ENCODE measurements at regions not wholly inside any gene's neighbourhood (a gene's known extent, or its start where the extent isn't known, plus 50 kb on each side); places are given as distances from the start of the nearest gene placed in this dataset.

DNA sequence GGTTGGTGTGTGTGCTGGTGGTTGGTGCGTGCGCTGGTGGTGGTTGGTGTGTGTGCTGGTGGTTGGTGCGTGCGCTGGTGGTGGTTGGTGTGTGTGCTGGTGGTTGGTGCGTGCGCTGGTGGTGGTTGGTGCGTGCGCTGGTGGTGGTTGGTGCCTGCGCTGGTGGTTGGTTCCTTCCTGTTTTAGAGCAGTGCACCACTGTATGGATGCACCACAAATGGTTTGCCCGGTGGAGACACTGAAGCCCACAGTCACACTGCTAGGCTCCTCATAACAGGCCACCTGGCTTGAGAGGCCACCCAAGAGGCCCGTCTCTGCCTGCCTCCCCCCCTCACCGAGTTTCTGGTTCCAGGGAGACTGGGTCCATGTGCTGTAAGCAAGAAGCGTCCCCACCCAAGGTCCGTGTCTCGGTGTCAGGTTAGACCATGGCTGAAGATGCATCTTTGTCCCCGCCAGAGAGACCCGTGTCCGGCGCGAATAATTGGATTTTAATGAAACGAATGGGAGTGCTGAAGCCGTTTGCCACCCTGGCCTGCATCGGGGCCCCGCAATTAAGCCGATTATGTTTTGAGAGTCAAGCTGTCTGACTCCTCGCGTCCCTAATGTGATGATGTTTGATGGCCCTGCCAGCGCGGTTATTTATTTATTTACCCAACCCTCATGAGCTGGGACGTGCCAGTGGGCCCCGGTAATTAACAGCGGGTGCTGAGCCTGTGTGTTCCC is 161.3 kb upstream of the GSE1 start:
- no peaks in the 10 kb centered on the region for H3K79me2 ChIP-seq (ENCODE audit: control insufficient read depth, insufficient read depth, low read length)
- no peak overlapping the region for H3K4me3 ChIP-seq (ENCODE audit: low read length)
- no peak overlapping the region for H3K18ac ChIP-seq (ENCODE audit: low read length)
- H2BK120ac ChIP-seq (ENCODE audit: low read depth, low read length): no peak overlapping the region
- no peaks in the 10 kb centered on the region for H3K4me1 ChIP-seq (ENCODE audit: control insufficient read depth, low read depth, low read length)
- H2BK15ac ChIP-seq (replicated peaks; ENCODE audit: low read depth): no peak overlapping the region
- H3K9ac ChIP-seq (ENCODE audit: low read length): no peak overlapping the region
- DNase-seq: no peak
- WGBS (ENCODE audit: extremely low coverage, insufficient coverage, low lambda C conversion rate): no CpG with 5 or more reads among the region's 32 CpGs
- H3K27me3 ChIP-seq (ENCODE audit: insufficient read depth, low read length, poor library complexity): no peaks in the 10 kb centered on the region
- H4K8ac ChIP-seq (ENCODE audit: low read depth, low read length): no peak overlapping the region
- H3K79me1 ChIP-seq (ENCODE audit: low read length): no peaks in the 10 kb centered on the region
- H2AK5ac ChIP-seq (ENCODE audit: low read length): no peak overlapping the region
- H4K5ac ChIP-seq (ENCODE audit: low read length): no peak overlapping the region
- H3K36me3 ChIP-seq (ENCODE audit: control insufficient read depth, insufficient read depth, low read length): no peaks in the 10 kb centered on the region
- H2BK5ac ChIP-seq (ENCODE audit: low read length): no peak overlapping the region
- no peak overlapping the region for H3K56ac ChIP-seq (ENCODE audit: low read length)
- no peak overlapping the region for H3K27ac ChIP-seq (ENCODE audit: low read depth, low read length)
- no peak overlapping the region for H3K23ac ChIP-seq (ENCODE audit: low read length)
- no peak overlapping the region for H3K4ac ChIP-seq (ENCODE audit: low read depth, low read length)
- no peak overlapping the region for H3K4me2 ChIP-seq (ENCODE audit: low read length)

DNA sequence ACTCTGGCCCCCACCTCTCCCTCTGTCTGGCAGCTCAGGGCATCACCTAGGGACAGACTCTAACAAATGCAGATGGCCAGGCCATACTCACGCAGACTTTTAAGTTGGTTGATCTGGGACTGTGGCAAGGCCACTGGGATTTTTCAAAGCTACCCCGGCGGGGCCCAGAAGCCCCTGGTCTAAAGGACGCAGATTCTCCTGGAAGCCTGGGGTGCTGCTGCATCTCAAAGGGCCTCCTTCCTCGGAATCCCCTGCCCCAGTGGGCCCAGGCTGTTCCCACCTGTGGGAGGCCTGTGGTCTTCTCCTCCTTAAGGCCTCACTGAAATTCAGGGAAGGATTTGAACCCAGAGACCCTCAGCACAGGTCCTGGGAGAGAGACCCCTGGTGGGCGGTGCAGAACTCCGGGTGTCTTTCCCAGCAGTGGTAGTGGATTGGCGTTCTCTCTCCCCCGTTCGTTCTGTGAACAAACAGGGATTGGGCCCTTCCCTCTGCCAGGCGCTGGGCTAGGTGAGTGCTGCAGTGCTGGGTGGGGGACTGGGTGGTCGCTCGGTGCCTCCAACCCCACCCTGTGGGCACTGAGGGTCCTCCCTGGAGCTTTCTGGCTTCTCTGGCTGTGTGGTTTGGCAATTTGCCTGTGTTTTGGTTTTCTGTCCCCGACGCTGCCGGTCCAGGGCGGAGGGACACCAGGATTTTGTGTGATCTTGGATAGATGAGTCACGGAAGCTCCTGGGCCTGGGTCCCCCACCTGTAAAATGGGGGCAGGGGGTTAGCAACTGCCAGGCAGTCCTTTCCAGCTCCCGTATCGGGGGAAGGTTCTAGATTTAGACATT is 160.5 kb upstream of the GSE1 start:
- H3K27ac ChIP-seq (ENCODE audit: low read depth, low read length): no peak overlapping the region
- no peaks in the 10 kb centered on the region for H3K79me1 ChIP-seq (ENCODE audit: low read length)
- no peak overlapping the region for H4K8ac ChIP-seq (ENCODE audit: low read depth, low read length)
- H2BK5ac ChIP-seq (ENCODE audit: low read length): no peak overlapping the region
- no CpG with 5 or more reads among the region's 20 CpGs for WGBS (ENCODE audit: extremely low coverage, insufficient coverage, low lambda C conversion rate)
- no peaks in the 10 kb centered on the region for H3K79me2 ChIP-seq (ENCODE audit: control insufficient read depth, insufficient read depth, low read length)
- no peaks in the 10 kb centered on the region for H3K36me3 ChIP-seq (ENCODE audit: control insufficient read depth, insufficient read depth, low read length)
- H3K27me3 ChIP-seq (ENCODE audit: insufficient read depth, low read length, poor library complexity): no peaks in the 10 kb centered on the region
- no peaks in the 10 kb centered on the region for H3K4me1 ChIP-seq (ENCODE audit: control insufficient read depth, low read depth, low read length)
- no peak overlapping the region for H2BK15ac ChIP-seq (replicated peaks; ENCODE audit: low read depth)
- H3K18ac ChIP-seq (ENCODE audit: low read length): no peak overlapping the region
- H3K4me3 ChIP-seq (ENCODE audit: low read length): no peak overlapping the region
- no peak overlapping the region for H2BK120ac ChIP-seq (ENCODE audit: low read depth, low read length)
- no peak overlapping the region for H3K4ac ChIP-seq (ENCODE audit: low read depth, low read length)
- DNase-seq: no peak
- H3K9ac ChIP-seq (ENCODE audit: low read length): no peak overlapping the region
- H4K5ac ChIP-seq (ENCODE audit: low read length): no peak overlapping the region
- no peak overlapping the region for H3K23ac ChIP-seq (ENCODE audit: low read length)
- H3K4me2 ChIP-seq (ENCODE audit: low read length): no peak overlapping the region
- no peak overlapping the region for H3K56ac ChIP-seq (ENCODE audit: low read length)
- no peak overlapping the region for H2AK5ac ChIP-seq (ENCODE audit: low read length)

DNA sequence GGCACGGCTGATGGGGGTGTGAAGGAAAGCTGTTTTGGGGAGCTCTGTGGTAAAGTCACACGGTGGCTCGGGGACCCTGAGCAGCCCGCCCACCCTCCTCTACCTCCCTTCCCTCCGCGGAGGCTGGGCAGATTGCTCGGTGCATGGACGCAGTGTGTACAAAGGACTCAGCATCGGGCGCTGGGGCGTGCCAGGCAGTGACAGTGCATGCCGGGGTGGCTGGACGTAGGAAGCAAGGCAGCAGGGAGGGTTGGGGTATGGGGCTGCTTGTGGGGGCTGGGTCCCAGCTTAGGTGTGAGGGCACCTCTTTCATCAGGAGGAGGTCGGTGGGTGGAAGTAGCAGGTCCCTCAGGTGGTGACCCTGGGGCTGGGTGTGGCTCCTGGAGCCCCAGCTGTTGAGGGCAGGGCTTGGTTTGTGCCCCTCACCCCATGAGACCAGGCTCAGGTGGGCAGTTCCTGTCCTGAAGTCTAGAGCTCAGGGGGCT is 159.9 kb upstream of the GSE1 start:
- Histone ChIP-seq H4K8ac (ENCODE audit: low read depth, low read length) (no peak overlapping the region), H3K27ac (ENCODE audit: low read depth, low read length) (no peak overlapping the region), H2AK5ac (ENCODE audit: low read length) (no peak overlapping the region), H3K36me3 (ENCODE audit: control insufficient read depth, insufficient read depth, low read length) (no peaks in the 10 kb centered on the region), H3K23ac (ENCODE audit: low read length) (no peak overlapping the region), H3K4me1 (ENCODE audit: control insufficient read depth, low read depth, low read length) (no peaks in the 10 kb centered on the region), H3K56ac (ENCODE audit: low read length) (no peak overlapping the region), H4K5ac (ENCODE audit: low read length) (no peak overlapping the region), H3K79me2 (ENCODE audit: control insufficient read depth, insufficient read depth, low read length) (no peaks in the 10 kb centered on the region), H2BK5ac (ENCODE audit: low read length) (no peak overlapping the region), H3K4me2 (ENCODE audit: low read length) (no peak overlapping the region), H2BK15ac (replicated peaks; ENCODE audit: low read depth) (no peak overlapping the region), H3K9ac (ENCODE audit: low read length) (no peak overlapping the region), H3K4me3 (ENCODE audit: low read length) (no peak overlapping the region), H3K27me3 (ENCODE audit: insufficient read depth, low read length, poor library complexity) (no peaks in the 10 kb centered on the region), H3K79me1 (ENCODE audit: low read length) (no peaks in the 10 kb centered on the region), H3K18ac (ENCODE audit: low read length) (no peak overlapping the region), H3K4ac (ENCODE audit: low read depth, low read length) (no peak overlapping the region), H2BK120ac (ENCODE audit: low read depth, low read length) (no peak overlapping the region)
- no peak for DNase-seq
- WGBS (ENCODE audit: extremely low coverage, insufficient coverage, low lambda C conversion rate): no CpG with 5 or more reads among the region's 14 CpGs

GRCh38 chr16:85453703-85454102 is 159.4 kb upstream of the GSE1 start:
- Histone ChIP-seq H3K9ac (ENCODE audit: low read length) (no peak overlapping the region), H3K23ac (ENCODE audit: low read length) (no peak overlapping the region)

GRCh38 chr16:85454171-85454872 is 158.8 kb upstream of the GSE1 start:
- no peak overlapping the region for H3K4ac ChIP-seq (ENCODE audit: low read depth, low read length)
- no peaks in the 10 kb centered on the region for H3K36me3 ChIP-seq (ENCODE audit: control insufficient read depth, insufficient read depth, low read length)

More at GRCh38 chr16:85453703-85454102, 159.4 kb upstream of the GSE1 start:
- Histone ChIP-seq H4K5ac (ENCODE audit: low read length) (no peak overlapping the region), H3K18ac (ENCODE audit: low read length) (no peak overlapping the region), H2BK15ac (replicated peaks; ENCODE audit: low read depth) (no peak overlapping the region), H3K56ac (ENCODE audit: low read length) (no peak overlapping the region), H2AK5ac (ENCODE audit: low read length) (no peak overlapping the region), H3K27ac (ENCODE audit: low read depth, low read length) (no peak overlapping the region), H3K79me1 (ENCODE audit: low read length) (no peaks in the 10 kb centered on the region), H2BK5ac (ENCODE audit: low read length) (no peak overlapping the region), H2BK120ac (ENCODE audit: low read depth, low read length) (no peak overlapping the region), H4K8ac (ENCODE audit: low read depth, low read length) (no peak overlapping the region), H3K4me1 (ENCODE audit: control insufficient read depth, low read depth, low read length) (no peaks in the 10 kb centered on the region), H3K79me2 (ENCODE audit: control insufficient read depth, insufficient read depth, low read length) (no peaks in the 10 kb centered on the region), H3K4ac (ENCODE audit: low read depth, low read length) (no peak overlapping the region), H3K4me2 (ENCODE audit: low read length) (no peak overlapping the region), H3K4me3 (ENCODE audit: low read length) (no peak overlapping the region), H3K36me3 (ENCODE audit: control insufficient read depth, insufficient read depth, low read length) (no peaks in the 10 kb centered on the region), H3K27me3 (ENCODE audit: insufficient read depth, low read length, poor library complexity) (no peaks in the 10 kb centered on the region)
- no peak for DNase-seq
- WGBS (ENCODE audit: extremely low coverage, insufficient coverage, low lambda C conversion rate): no CpG with 5 or more reads among the region's 10 CpGs

More at GRCh38 chr16:85454171-85454872, 158.8 kb upstream of the GSE1 start:
- Histone ChIP-seq H3K9ac (ENCODE audit: low read length) (no peak overlapping the region), H3K79me2 (ENCODE audit: control insufficient read depth, insufficient read depth, low read length) (no peaks in the 10 kb centered on the region), H2AK5ac (ENCODE audit: low read length) (no peak overlapping the region), H3K23ac (ENCODE audit: low read length) (no peak overlapping the region), H3K27ac (ENCODE audit: low read depth, low read length) (no peak overlapping the region), H3K4me3 (ENCODE audit: low read length) (no peak overlapping the region), H2BK5ac (ENCODE audit: low read length) (no peak overlapping the region), H4K5ac (ENCODE audit: low read length) (no peak overlapping the region), H2BK120ac (ENCODE audit: low read depth, low read length) (no peak overlapping the region), H3K27me3 (ENCODE audit: insufficient read depth, low read length, poor library complexity) (no peaks in the 10 kb centered on the region), H4K8ac (ENCODE audit: low read depth, low read length) (no peak overlapping the region), H3K4me1 (ENCODE audit: control insufficient read depth, low read depth, low read length) (no peaks in the 10 kb centered on the region), H3K4me2 (ENCODE audit: low read length) (no peak overlapping the region), H2BK15ac (replicated peaks; ENCODE audit: low read depth) (no peak overlapping the region), H3K56ac (ENCODE audit: low read length) (no peak overlapping the region), H3K79me1 (ENCODE audit: low read length) (no peaks in the 10 kb centered on the region), H3K18ac (ENCODE audit: low read length) (no peak overlapping the region)
- no CpG with 5 or more reads among the region's 22 CpGs for WGBS (ENCODE audit: extremely low coverage, insufficient coverage, low lambda C conversion rate)
- DNase-seq: no peak

All from mesendoderm (in vitro differentiated cells).